GM10248 (cell line): ENCODE measurements at regions not wholly inside any gene's neighbourhood (a gene's known extent, or its start where the extent isn't known, plus 50 kb on each side); places are given as distances from the start of the nearest gene placed in this dataset.
"Not testable (repeated sequence)": the region's sequence is repeated elsewhere in the genome, so short reads cannot be mapped to it uniquely, and the experiment has no call there.

Experiments
- CTCF ChIA-PET: fragments of 300-600 bp; sonication (Branson Sonifier 250); formaldehyde crosslinking; extraction: SDS; loops from one replicate; lab custom pipeline; 2021; ENCODE audit warnings: antibody characterized with exemption; lab: Yijun Ruan, JAX
- POLR2A ChIA-PET: fragments of 350-650 bp; sonication (Branson Sonifier 250); formaldehyde crosslinking; extraction: SDS; loops from one replicate; lab custom pipeline; 2020; ENCODE audit warnings: antibody characterized with exemption; lab: Yijun Ruan, JAX
- DNase-seq: peaks from one replicate; pipeline ENCODE4 v3.0.0; 2012; ENCODE audit errors: extremely low spot score
- TF ChIP-seq, protein P1 (sequence below): IDR thresholded peaks from 2 replicates; pipeline ENCODE4 v1.5.1; 2012; ENCODE audit warnings: mild to moderate bottlenecking, low read depth; ENCODE audit errors: extremely low read depth, missing control alignments, control extremely low read depth

DNA sequence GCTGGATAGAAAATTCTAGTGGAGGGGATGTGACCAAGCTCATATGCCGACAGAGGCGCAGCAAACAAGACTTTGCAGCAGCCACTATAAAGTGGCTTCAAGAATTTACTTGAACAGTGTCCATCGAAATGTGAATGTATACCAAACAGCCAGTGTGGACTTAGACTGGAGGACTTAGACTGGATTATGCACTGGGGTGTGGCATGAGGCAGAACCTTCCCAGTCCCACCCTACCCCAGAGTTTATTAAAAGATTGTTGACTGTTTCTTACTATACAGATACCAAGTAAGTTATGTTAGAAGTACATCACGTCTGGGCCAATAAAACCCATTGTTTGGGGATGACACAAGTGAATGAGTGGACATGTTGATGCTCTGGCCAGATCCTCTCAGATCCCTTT lies 561.3 kb upstream of the KLF4 start:
- POLR2A ChIA-PET = no interaction called here

DNA sequence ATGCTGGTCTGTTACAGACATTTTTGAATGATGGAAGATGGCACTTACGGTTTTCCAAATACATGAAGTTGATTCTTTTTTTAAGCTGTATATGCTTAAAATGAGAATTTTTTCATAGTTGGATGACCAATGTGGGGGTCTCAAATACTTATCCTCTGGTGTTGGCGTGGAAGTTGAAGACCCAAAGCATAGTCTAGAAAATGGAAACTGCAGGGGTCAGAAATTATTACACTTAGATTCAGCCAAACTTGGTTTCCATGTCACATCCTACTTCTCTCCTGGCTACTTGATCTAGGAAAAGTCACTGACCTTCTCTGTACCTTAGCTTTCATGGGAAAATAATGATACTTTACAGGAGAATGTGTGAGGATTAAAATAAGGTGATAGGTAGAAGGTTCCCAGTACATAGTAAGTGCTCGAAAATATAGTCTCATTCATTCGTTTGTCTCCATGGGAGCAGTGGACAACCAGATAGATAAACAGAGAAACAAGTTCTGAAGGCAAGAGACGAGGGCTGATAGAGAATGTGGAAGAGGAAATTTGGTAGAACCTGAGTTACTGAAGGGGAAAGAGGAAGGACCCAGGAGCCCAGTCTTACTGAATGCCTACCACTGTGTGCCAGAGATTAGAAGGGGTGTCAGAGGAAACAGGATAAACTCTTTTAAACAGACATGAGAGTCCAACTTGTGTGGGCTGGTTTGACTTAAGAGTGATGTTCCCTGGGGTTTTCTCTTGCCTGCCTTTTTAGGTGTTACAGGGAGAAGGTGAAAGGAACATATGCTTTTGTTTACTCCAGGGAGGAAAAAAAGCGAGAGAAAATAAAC lies 560.3 kb upstream of the KLF4 start:
- DNase-seq = no peak
- TF ChIP-seq, protein P1, sequence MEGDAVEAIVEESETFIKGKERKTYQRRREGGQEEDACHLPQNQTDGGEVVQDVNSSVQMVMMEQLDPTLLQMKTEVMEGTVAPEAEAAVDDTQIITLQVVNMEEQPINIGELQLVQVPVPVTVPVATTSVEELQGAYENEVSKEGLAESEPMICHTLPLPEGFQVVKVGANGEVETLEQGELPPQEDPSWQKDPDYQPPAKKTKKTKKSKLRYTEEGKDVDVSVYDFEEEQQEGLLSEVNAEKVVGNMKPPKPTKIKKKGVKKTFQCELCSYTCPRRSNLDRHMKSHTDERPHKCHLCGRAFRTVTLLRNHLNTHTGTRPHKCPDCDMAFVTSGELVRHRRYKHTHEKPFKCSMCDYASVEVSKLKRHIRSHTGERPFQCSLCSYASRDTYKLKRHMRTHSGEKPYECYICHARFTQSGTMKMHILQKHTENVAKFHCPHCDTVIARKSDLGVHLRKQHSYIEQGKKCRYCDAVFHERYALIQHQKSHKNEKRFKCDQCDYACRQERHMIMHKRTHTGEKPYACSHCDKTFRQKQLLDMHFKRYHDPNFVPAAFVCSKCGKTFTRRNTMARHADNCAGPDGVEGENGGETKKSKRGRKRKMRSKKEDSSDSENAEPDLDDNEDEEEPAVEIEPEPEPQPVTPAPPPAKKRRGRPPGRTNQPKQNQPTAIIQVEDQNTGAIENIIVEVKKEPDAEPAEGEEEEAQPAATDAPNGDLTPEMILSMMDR = no peak
- ChIA-PET CTCF (no interaction called here), POLR2A (no interaction called here)

More for the DNA sequence above, 561.3 kb upstream of the KLF4 start:
- DNase-seq = no peak
- CTCF ChIA-PET = no interaction called here
- TF ChIP-seq, protein P1 = no peak

DNA sequence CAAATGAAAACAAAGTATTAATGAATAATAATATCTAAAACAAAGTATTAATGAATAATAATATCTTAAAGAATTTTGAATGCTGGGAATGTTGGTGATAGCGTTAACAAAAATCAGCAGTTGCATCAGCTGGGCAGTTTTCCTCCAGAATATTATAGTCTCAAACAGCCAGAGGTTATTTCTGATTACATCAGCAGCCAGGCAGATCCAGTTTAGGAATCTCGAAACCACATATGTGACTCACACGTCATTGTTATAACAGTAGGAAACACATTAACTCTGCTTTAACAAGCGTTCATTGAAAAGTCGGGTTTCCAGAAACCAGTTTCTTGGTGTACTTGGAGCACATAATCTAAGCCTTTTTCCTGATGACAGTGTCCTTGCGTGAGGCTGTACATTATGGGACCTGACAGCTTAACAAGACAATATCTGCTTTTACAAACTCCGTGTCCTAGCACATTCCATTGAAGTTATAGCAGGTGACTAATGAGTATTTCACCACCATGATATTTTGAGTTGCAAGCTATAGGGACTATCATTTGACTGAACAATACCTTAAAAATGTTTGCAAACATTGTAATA lies 559.5 kb upstream of the KLF4 start:
- POLR2A ChIA-PET = no interaction called here
- CTCF ChIA-PET = no interaction called here
- no peak for DNase-seq

DNA sequence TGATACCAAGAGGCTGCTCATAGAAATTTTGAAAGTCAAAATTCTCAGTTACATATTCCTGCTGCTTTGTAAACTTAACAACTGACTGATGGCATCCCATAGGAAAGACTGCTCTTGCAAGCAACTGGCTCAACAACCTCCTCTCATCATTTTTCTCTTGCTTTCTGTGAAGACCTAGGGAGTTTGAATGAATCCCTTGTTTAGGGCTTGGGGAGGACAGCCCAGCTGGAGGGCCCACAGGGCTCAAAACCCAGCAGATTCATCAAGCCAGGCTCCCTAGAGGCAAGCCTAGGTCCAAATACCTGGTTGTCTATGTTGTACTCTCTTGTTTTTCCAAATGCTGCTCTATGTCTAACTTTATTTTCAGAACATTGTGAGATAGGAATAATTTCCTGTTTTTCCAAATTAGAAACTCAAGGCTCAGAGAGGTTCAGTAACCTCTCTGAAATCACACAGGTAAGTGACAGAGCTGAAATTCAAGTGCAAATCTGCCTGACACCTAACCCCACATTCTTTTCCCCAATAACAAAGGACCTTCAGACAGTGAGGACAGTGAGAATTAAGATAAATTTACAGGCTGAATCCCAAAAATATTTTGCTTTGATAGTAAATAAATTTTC lies 558.9 kb upstream of the KLF4 start:
- TF ChIP-seq, protein P1 = no peak
- ChIA-PET POLR2A (no interaction called here), CTCF (no interaction called here)
- DNase-seq = no peak

More for the DNA sequence above, 559.5 kb upstream of the KLF4 start:
- TF ChIP-seq, protein P1 = no peak

DNA sequence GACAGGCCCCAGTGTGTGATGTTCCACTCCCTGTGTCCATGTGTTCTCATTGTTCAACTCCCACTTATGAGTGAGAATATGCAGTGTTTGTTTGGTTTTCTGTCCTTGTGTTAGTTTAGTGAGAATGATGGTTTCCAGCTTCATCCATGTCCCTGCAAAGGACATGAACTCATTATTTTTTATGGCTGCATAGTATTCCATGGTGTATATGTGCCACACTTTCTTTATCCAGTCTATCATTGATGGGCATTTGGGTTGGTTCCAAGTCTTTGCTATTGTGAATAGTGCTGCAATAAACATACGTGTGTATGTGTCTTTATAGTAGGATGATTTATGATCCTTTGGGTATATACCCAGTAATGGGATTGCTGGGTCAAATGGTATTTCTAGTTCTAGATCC lies 558.2 kb upstream of the KLF4 start:
- CTCF ChIA-PET, DNase-seq, POLR2A ChIA-PET: not testable (repeated sequence)

DNA sequence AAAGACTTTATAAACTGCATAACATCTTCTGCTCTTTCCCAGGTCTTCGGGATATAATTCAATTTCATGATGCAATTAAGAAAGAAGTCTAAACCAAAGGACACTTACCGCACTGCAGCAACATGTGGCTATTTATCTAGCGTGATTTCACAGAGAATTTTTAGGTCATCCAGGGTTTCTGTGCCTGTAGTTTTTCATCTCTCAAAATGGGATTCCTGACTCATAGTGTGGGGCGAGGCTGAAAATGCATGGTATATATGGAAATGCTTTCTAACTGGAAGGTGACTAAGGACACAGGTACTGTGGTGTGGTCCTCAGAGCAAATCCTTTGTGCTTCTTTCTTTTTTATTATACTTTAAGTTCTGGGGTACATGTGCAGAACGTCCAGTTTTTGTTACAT lies 557.7 kb upstream of the KLF4 start:
- TF ChIP-seq, protein P1 = no peak
- DNase-seq = no peak
- ChIA-PET CTCF (no interaction called here), POLR2A (no interaction called here)

DNA sequence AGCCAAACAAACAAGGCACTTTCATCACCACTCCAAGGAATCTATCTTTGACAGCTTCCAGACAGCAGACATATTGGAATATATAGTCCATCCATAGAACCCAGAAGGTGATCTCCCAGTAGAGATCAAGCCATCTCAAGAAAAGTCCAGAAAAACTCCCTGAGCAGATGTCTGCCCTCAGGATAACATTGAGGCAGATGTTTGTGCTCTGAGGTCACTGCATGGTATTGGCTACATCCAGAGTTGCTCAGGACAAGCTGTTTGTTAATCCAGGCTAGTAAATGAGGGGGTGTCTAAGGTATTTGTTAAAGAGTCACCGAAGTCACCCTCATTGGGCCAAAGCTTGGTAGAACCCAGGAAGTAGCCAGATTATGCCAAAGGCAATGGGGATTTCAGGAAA lies 556.3 kb upstream of the KLF4 start:
- DNase-seq = no peak

More for the DNA sequence above, 556.3 kb upstream of the KLF4 start:
- ChIA-PET CTCF (interaction anchor here (1.5 kb wide), 1 partner anchor 9 kb away, joined by 3 read pairs; no protein-coding TSS in a partner anchor), POLR2A (no interaction called here)
- TF ChIP-seq, protein P1 = no peak
